Kidney (tissue), 13 donors: ENCODE measurements at regions not wholly inside any gene's neighbourhood (a gene's known extent, or its start where the extent isn't known, plus 50 kb on each side); places are given as distances from the start of the nearest gene placed in this dataset.

Experiments
- DNase-seq, 5 donors: peaks; one replicate each; pipeline ENCODE4 v3.0.0-alpha.2; 2013 to 2020
- FAIRE-seq: peaks from 2 replicates; lab custom pipeline; 2012; peaks lifted over from hg19 to GRCh38; lab: Jason Lieb, UNC
- H3K27ac ChIP-seq, 2 donors: one replicate each; pipeline ENCODE4 v1.7.0; 2013; ENCODE audit warnings: low read depth in 2 of 2, low read length in 2 of 2, inconsistent platforms in 1 of 2
- H3K27me3 ChIP-seq: one replicate; pipeline ENCODE4 v1.7.1; 2013; ENCODE audit warnings: low read length, inconsistent platforms; ENCODE audit not compliant: control insufficient read depth, insufficient read depth
- H3K36me3 ChIP-seq, 3 donors: one replicate each; pipeline versions ENCODE4 v1.7.0 to v1.7.1; 2013; ENCODE audit warnings: low read length in 3 of 3, control low read depth in 1 of 3, inconsistent platforms in 1 of 3; ENCODE audit not compliant: insufficient read depth in 3 of 3, control insufficient read depth in 2 of 3
- H3K4me1 ChIP-seq, 3 donors: one replicate each; pipeline versions ENCODE4 v1.7.0 to v1.7.1; 2013; ENCODE audit warnings: low read length in 3 of 3, inconsistent platforms in 1 of 3, low read depth in 1 of 3; ENCODE audit not compliant: control insufficient read depth in 2 of 3, insufficient read depth in 2 of 3
- H3K4me3 ChIP-seq, 3 donors: one replicate each; pipeline versions ENCODE4 v1.7.0 to v1.8.1; 2013; ENCODE audit warnings: low read length in 3 of 3, control low read depth in 1 of 3, inconsistent platforms in 1 of 3
- H3K9ac ChIP-seq, 3 donors: one replicate each; pipeline versions ENCODE4 v1.7.0 to v1.7.1; 2013; ENCODE audit warnings: low read length in 3 of 3, control low read depth in 1 of 3, inconsistent platforms in 1 of 3
- H3K9me3 ChIP-seq, 3 donors: one replicate each; pipeline versions ENCODE4 v1.7.0 to v1.7.1; 2013; ENCODE audit warnings: low read length in 3 of 3, control low read depth in 1 of 3, inconsistent platforms in 1 of 3; ENCODE audit not compliant: control insufficient read depth in 2 of 3, insufficient read depth in 1 of 3
- CTCF ChIP-seq: IDR thresholded peaks from 3 replicates; pipeline ENCODE4 v1.5.1; 2012; ENCODE audit warnings: mild to moderate bottlenecking, moderate library complexity, borderline replicate concordance; ENCODE audit not compliant: insufficient read depth; ENCODE audit errors: extremely low read depth
- intact Hi-C: fragments of 100-400 bp; cut with DNase I; formaldehyde crosslinking; loops from one replicate; pipeline ENCODE4 v1.11.1; 2022
- donor health status: control.
- donor health status: control.
- donor health status: control.
- donor health status: control.
- donor health status: control.
- donor health status: DM: yes; HTN: yes; CAD: no.
- donor health status: Normal renal cell carcinoma (clear cell type).

DNA sequence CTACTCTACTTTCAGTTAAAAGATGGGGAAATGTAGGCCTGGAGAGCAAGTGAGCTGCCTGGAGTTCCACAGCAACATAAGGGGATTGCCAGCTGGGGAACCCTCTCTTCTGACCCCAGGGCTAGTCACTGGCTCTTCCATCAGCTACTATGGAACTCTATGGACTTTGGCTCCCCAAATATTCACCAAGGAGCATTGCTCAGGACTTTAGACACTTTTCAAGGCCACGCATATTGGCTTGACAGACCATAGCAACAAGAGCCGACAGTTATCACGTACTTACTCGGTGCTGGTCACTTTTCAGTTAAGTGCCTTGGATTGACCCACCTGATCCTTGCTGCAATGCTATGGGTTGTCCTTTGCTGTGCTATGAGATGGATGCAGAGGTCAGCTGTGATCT lies 360.7 kb upstream of the CHD6 start:
- DNase-seq (no peak), FAIRE-seq (no peak)
- intact Hi-C loops, result no loop called here
- Histone ChIP-seq H3K27me3 (no peaks in the 10 kb centered on the region), H3K36me3 (no peaks in the 10 kb centered on the region), H3K9ac (no peak overlapping the region), H3K27ac (no peak overlapping the region), H3K4me3 (no peak overlapping the region), H3K9me3 (no peaks in the 10 kb centered on the region), H3K4me1 (no peaks in the 10 kb centered on the region)
- no peak for TF ChIP-seq CTCF

- no peak overlapping the region for H3K27ac ChIP-seq
- H3K27me3 ChIP-seq, result no peaks in the 10 kb centered on the region
- DNase-seq (no peak), FAIRE-seq (no peak)
- TF ChIP-seq CTCF, result no peak
- H3K4me1 ChIP-seq, result no peaks in the 10 kb centered on the region
- H3K9ac ChIP-seq, result no peak overlapping the region
- H3K9me3 ChIP-seq, result no peaks in the 10 kb centered on the region
- no peak overlapping the region for H3K4me3 ChIP-seq
- intact Hi-C loops, result no loop called here
- no peaks in the 10 kb centered on the region for H3K36me3 ChIP-seq
Measured at GRCh38 chr20:41978246-41978790, 360.1 kb upstream of the CHD6 start.

DNA sequence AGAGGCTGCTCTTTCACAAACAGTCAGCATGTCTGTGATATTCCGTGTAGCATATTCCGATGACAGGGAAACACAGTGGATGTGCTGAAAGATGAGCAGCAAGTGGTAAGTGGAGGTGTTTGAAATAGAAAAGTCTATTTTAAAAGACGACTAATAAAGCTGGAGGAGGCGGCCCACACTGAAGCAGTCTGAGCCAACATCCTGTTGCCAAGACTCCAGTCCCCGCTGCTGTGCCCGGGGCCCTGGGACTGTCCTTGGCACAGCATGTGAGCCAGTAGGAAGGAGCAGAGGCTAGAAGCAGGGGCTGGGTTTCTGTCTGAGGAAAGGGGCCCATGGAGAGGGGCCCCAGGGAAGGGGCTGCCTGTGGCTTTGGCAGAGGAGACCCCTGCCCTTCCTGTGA lies 351.5 kb upstream of the CHD6 start:
- no peaks in the 10 kb centered on the region for H3K4me1 ChIP-seq
- no peaks in the 10 kb centered on the region for H3K27me3 ChIP-seq
- no peaks in the 10 kb centered on the region for H3K36me3 ChIP-seq
- DNase-seq (no peak), FAIRE-seq (no peak)
- no peak overlapping the region for H3K27ac ChIP-seq
- no peaks in the 10 kb centered on the region for H3K9me3 ChIP-seq
- intact Hi-C loops, result no loop called here
- H3K4me3 ChIP-seq, result no peak overlapping the region
- H3K9ac ChIP-seq, result no peak overlapping the region
- no peak for TF ChIP-seq CTCF

DNA sequence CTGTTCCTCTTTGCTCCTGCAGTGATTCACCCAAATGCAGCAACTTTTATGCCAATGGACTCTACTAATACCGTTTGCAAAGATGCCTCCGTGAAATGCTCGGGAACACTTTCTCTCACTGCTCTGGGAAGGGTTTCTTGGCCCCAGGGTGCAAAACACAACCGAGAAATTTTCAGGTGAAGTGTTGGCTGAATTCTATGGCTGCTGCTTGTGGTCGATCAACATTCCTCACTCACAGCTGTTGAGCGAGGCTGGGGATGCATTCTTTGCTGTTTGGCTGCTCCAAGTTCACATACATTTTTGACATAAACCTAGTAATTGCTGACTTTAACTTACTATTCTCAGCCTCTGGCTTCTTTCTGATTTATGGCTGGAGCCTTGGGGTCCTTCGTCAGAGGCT lies 342.0 kb upstream of the CHD6 start:
- Histone ChIP-seq H3K27me3 (peaks cover 2% of the 10 kb centered on the region), H3K4me3 (no peak overlapping the region), H3K27ac (no peak overlapping the region), H3K9ac (no peak overlapping the region), H3K4me1 (no peaks in the 10 kb centered on the region), H3K9me3 (no peaks in the 10 kb centered on the region), H3K36me3 (no peaks in the 10 kb centered on the region)
- TF ChIP-seq CTCF, result no peak
- no peak for DNase-seq
- intact Hi-C loops, result no loop called here
- FAIRE-seq, result no peak
